ENCODE measurements at regions not wholly inside any gene's neighbourhood (a gene's known extent, or its start where the extent isn't known, plus 50 kb on each side); places are given as distances from the start of the nearest gene placed in this dataset.

GRCh38 chr17:54021418-54021817, 198.7 kb downstream of the KIF2B start:
- ChIA-PET POLR2A (ENCODE audit: unreplicated experiment) (no interaction called here), CTCF (no interaction called here)
- no peaks in the 10 kb centered on the region; the same call in 1 of the 2 replicates for H3K36me3 ChIP-seq (ENCODE audit: low read depth, low read length)
- H3K9me3 ChIP-seq (ENCODE audit: low read length), result peaks cover 49% of the 10 kb centered on the region
- no peak overlapping the region for H3K9ac ChIP-seq (ENCODE audit: low read length)
- DNase-seq (no peak), ATAC-seq (no peak)
- no peak for TF ChIP-seq EZH2 (IDR thresholded peaks at IDR 0.05; ENCODE audit: low read length, unreplicated experiment)
- intact Hi-C loops (cut with micrococcal nuclease), result no loop called here
- H3K4me1 ChIP-seq (ENCODE audit: insufficient read depth, low read length), result no peaks in the 10 kb centered on the region
- no peak overlapping the region for H3K4me2 ChIP-seq (ENCODE audit: low read length)
- no peak overlapping the region for H3K27ac ChIP-seq (ENCODE audit: low read length)
- H2AFZ ChIP-seq (ENCODE audit: low read length), result no peak overlapping the region
- H3K27me3 ChIP-seq (ENCODE audit: low read length), result no peaks in the 10 kb centered on the region
- H3K4me3 ChIP-seq (ENCODE audit: low read length), result no peak overlapping the region
- no peaks in the 10 kb centered on the region for H3F3A ChIP-seq (ENCODE audit: low read length, unreplicated experiment)
- no peaks in the 10 kb centered on the region for H3K79me2 ChIP-seq (ENCODE audit: low read length)
- BruUV-seq (replicated peaks), result no TSS peak
- no peaks in the 10 kb centered on the region for H3K9me2 ChIP-seq (replicated peaks; ENCODE audit: low read length)
- no peaks in the 10 kb centered on the region for H4K20me1 ChIP-seq (ENCODE audit: low read length)

- Histone ChIP-seq H2AFZ (ENCODE audit: low read length) (no peak overlapping the region), H3K4me1 (ENCODE audit: insufficient read depth, low read length) (no peaks in the 10 kb centered on the region), H3F3A (ENCODE audit: low read length, unreplicated experiment) (no peaks in the 10 kb centered on the region), H3K4me3 (ENCODE audit: low read length) (no peak overlapping the region), H3K27me3 (ENCODE audit: low read length) (no peaks in the 10 kb centered on the region), H3K27ac (ENCODE audit: low read length) (no peak overlapping the region), H3K79me2 (ENCODE audit: low read length) (no peaks in the 10 kb centered on the region), H3K9ac (ENCODE audit: low read length) (no peak overlapping the region), H3K4me2 (ENCODE audit: low read length) (no peak overlapping the region), H4K20me1 (ENCODE audit: low read length) (no peaks in the 10 kb centered on the region), H3K9me2 (replicated peaks; ENCODE audit: low read length) (no peaks in the 10 kb centered on the region), H3K36me3 (ENCODE audit: low read depth, low read length) (no peaks in the 10 kb centered on the region), H3K9me3 (ENCODE audit: low read length) (peaks cover 44% of the 10 kb centered on the region)
- BruUV-seq (replicated peaks), result no TSS peak
- ATAC-seq, result no peak
- POLR2A ChIA-PET (ENCODE audit: unreplicated experiment), result no interaction called here
- CTCF ChIA-PET, result no interaction called here
- TF ChIP-seq EZH2 (IDR thresholded peaks at IDR 0.05; ENCODE audit: low read length, unreplicated experiment) (no peak), EZH2phosphoT487 (IDR thresholded peaks at IDR 0.05; ENCODE audit: borderline replicate concordance, low read length) (no peak), CTCF (conservative IDR thresholded peaks at IDR 0.05; ENCODE audit: low read depth, low read length) (no peak)
- intact Hi-C loops (cut with micrococcal nuclease), result no loop called here
- no peak for DNase-seq
These were observed 206.4 kb downstream of the KIF2B start for GRCh38 chr17:54028986-54029580.

GRCh38 chr17:54029986-54030385, 207.3 kb downstream of the KIF2B start:
- H3K9ac ChIP-seq (ENCODE audit: low read length), result no peak overlapping the region
- CTCF ChIA-PET, result no interaction called here
- ATAC-seq, result no peak

More at GRCh38 chr17:54029986-54030385, 207.3 kb downstream of the KIF2B start:
- no peak for DNase-seq
- peaks cover 40% of the 10 kb centered on the region for H3K9me3 ChIP-seq (ENCODE audit: low read length)
- H4K20me1 ChIP-seq (ENCODE audit: low read length), result no peaks in the 10 kb centered on the region
- H3K27ac ChIP-seq (ENCODE audit: low read length), result no peak overlapping the region
- no peaks in the 10 kb centered on the region for H3F3A ChIP-seq (ENCODE audit: low read length, unreplicated experiment)
- no peak for TF ChIP-seq CTCF (conservative IDR thresholded peaks at IDR 0.05; ENCODE audit: low read depth, low read length)
- no peak for TF ChIP-seq EZH2phosphoT487 (IDR thresholded peaks at IDR 0.05; ENCODE audit: borderline replicate concordance, low read length)
- no peak for TF ChIP-seq EZH2 (IDR thresholded peaks at IDR 0.05; ENCODE audit: low read length, unreplicated experiment)
- H2AFZ ChIP-seq (ENCODE audit: low read length), result no peak overlapping the region
- H3K27me3 ChIP-seq (ENCODE audit: low read length), result no peaks in the 10 kb centered on the region
- POLR2A ChIA-PET (ENCODE audit: unreplicated experiment), result no interaction called here
- H3K79me2 ChIP-seq (ENCODE audit: low read length), result no peaks in the 10 kb centered on the region
- no TSS peak for BruUV-seq (replicated peaks)
- no peak overlapping the region for H3K4me3 ChIP-seq (ENCODE audit: low read length)
- H3K4me1 ChIP-seq (ENCODE audit: insufficient read depth, low read length), result no peaks in the 10 kb centered on the region
- no peaks in the 10 kb centered on the region for H3K9me2 ChIP-seq (replicated peaks; ENCODE audit: low read length)
- H3K36me3 ChIP-seq (ENCODE audit: low read depth, low read length), result no peaks in the 10 kb centered on the region
- H3K4me2 ChIP-seq (ENCODE audit: low read length), result no peak overlapping the region
- intact Hi-C loops (cut with micrococcal nuclease), result no loop called here
